ENCODE measurements at regions not wholly inside any gene's neighbourhood (a gene's known extent, or its start where the extent isn't known, plus 50 kb on each side); places are given as distances from the start of the nearest gene placed in this dataset.

- H3K9me3 ChIP-seq (ENCODE audit: low read depth) = no peaks in the 10 kb centered on the region
- no peak overlapping the region for H3K4me2 ChIP-seq (ENCODE audit: unreplicated experiment)
- no peaks in the 10 kb centered on the region for H3F3A ChIP-seq (ENCODE audit: insufficient read depth)
- 29 to 31% methylated on average over 1 of the region's 1 CpG for WGBS, 2 experiments (ENCODE audit: low coverage in 1 of 2, low lambda C conversion rate in 2 of 2, missing lambda C conversion rate in 2 of 2)
- no peak for DNase-seq
- H3K27me3 ChIP-seq (replicated peaks; ENCODE audit: insufficient read depth) = no peaks in the 10 kb centered on the region
- no peak overlapping the region for H3K27ac ChIP-seq
- H2AFZ ChIP-seq = no peak overlapping the region
- peaks cover 6% of the 10 kb centered on the region for H3K4me1 ChIP-seq (ENCODE audit: insufficient read depth)
- no peaks in the 10 kb centered on the region for H3K9me2 ChIP-seq (ENCODE audit: insufficient read depth)
- no peaks in the 10 kb centered on the region for H4K20me1 ChIP-seq (ENCODE audit: insufficient read depth)
- in situ Hi-C loops (cut with MboI) = no loop called here
- H3K4me3 ChIP-seq = no peak overlapping the region
- TF ChIP-seq EZH2 (IDR thresholded peaks at IDR 0.05; ENCODE audit: insufficient read depth, poor library complexity, severe bottlenecking) = no peak
- no peak for TF ChIP-seq EZH2phosphoT487 (IDR thresholded peaks at IDR 0.05; ENCODE audit: insufficient read depth, low read depth)
- no peaks in the 10 kb centered on the region for H3K79me2 ChIP-seq (ENCODE audit: insufficient read depth)
- no peaks in the 10 kb centered on the region for H3K36me3 ChIP-seq (ENCODE audit: low read depth)
- H3K9ac ChIP-seq = no peak overlapping the region
Observed at GRCh38 chr3:168984872-168985271, 678.6 kb downstream of the MECOM start.

GRCh38 chr3:168983046-168983445 is 680.5 kb downstream of the MECOM start:
- Histone ChIP-seq H3K9me3 (ENCODE audit: low read depth) (no peaks in the 10 kb centered on the region), H3F3A (ENCODE audit: insufficient read depth) (0 out of 2 replicates have a peak, but pooled peaks cover 4% of the 10 kb centered on the region), H3K36me3 (ENCODE audit: low read depth) (no peaks in the 10 kb centered on the region), H3K79me2 (ENCODE audit: insufficient read depth) (no peaks in the 10 kb centered on the region), H3K9me2 (ENCODE audit: insufficient read depth) (no peaks in the 10 kb centered on the region), H3K9ac (no peak overlapping the region), H3K4me2 (ENCODE audit: unreplicated experiment) (no peak overlapping the region), H3K27ac (no peak overlapping the region), H3K27me3 (replicated peaks; ENCODE audit: insufficient read depth) (no peaks in the 10 kb centered on the region), H3K4me1 (ENCODE audit: insufficient read depth) (peaks cover 8% of the 10 kb centered on the region), H4K20me1 (ENCODE audit: insufficient read depth) (no peaks in the 10 kb centered on the region), H2AFZ (no peak overlapping the region), H3K4me3 (no peak overlapping the region)
- DNase-seq = no peak
- WGBS, 2 experiments (ENCODE audit: low coverage in 1 of 2, low lambda C conversion rate in 2 of 2, missing lambda C conversion rate in 2 of 2) = 85 to 92% methylated on average over 1 of the region's 1 CpG
- in situ Hi-C loops (cut with MboI) = no loop called here
- no peak for TF ChIP-seq EZH2 (IDR thresholded peaks at IDR 0.05; ENCODE audit: insufficient read depth, poor library complexity, severe bottlenecking)
- no peak for TF ChIP-seq EZH2phosphoT487 (IDR thresholded peaks at IDR 0.05; ENCODE audit: insufficient read depth, low read depth)

GRCh38 chr3:168981396-168981795 is 682.1 kb downstream of the MECOM start:
- Histone ChIP-seq H2AFZ (no peak overlapping the region), H3K27ac (no peak overlapping the region), H4K20me1 (ENCODE audit: insufficient read depth) (no peaks in the 10 kb centered on the region), H3K4me3 (no peak overlapping the region), H3K9me3 (ENCODE audit: low read depth) (no peaks in the 10 kb centered on the region), H3K4me1 (ENCODE audit: insufficient read depth) (peaks cover 16% of the 10 kb centered on the region), H3K9me2 (ENCODE audit: insufficient read depth) (no peaks in the 10 kb centered on the region), H3K4me2 (ENCODE audit: unreplicated experiment) (no peak overlapping the region), H3K36me3 (ENCODE audit: low read depth) (no peaks in the 10 kb centered on the region), H3K9ac (no peak overlapping the region), H3F3A (ENCODE audit: insufficient read depth) (0 out of 2 replicates have a peak, but pooled peaks cover 7% of the 10 kb centered on the region), H3K79me2 (ENCODE audit: insufficient read depth) (no peaks in the 10 kb centered on the region), H3K27me3 (replicated peaks; ENCODE audit: insufficient read depth) (no peaks in the 10 kb centered on the region)
- no peak for TF ChIP-seq EZH2 (IDR thresholded peaks at IDR 0.05; ENCODE audit: insufficient read depth, poor library complexity, severe bottlenecking)
- in situ Hi-C loops (cut with MboI) = no loop called here
- peak; percentile 49 for DNase-seq
- WGBS, 2 experiments (ENCODE audit: low coverage in 1 of 2, low lambda C conversion rate in 2 of 2, missing lambda C conversion rate in 2 of 2) = 74% methylated on average over 4 of the region's 4 CpGs

- Histone ChIP-seq H3K4me3 (no peak overlapping the region), H3F3A (ENCODE audit: insufficient read depth) (0 out of 2 replicates have a peak, but pooled peaks cover 7% of the 10 kb centered on the region), H2AFZ (0 out of 2 replicates have a peak overlapping the region, but pooled peaks have one; percentile 44), H3K9me3 (ENCODE audit: low read depth) (no peaks in the 10 kb centered on the region), H4K20me1 (ENCODE audit: insufficient read depth) (no peaks in the 10 kb centered on the region), H3K9ac (no peak overlapping the region), H3K79me2 (ENCODE audit: insufficient read depth) (no peaks in the 10 kb centered on the region), H3K4me2 (ENCODE audit: unreplicated experiment) (no peak overlapping the region), H3K4me1 (ENCODE audit: insufficient read depth) (peaks cover 16% of the 10 kb centered on the region), H3K36me3 (ENCODE audit: low read depth) (no peaks in the 10 kb centered on the region), H3K9me2 (ENCODE audit: insufficient read depth) (no peaks in the 10 kb centered on the region), H3K27ac (no peak overlapping the region), H3K27me3 (replicated peaks; ENCODE audit: insufficient read depth) (no peaks in the 10 kb centered on the region)
- in situ Hi-C loops (cut with MboI) = no loop called here
- 23 to 28% methylated on average over 5 of the region's 5 CpGs for WGBS, 2 experiments (ENCODE audit: low coverage in 1 of 2, low lambda C conversion rate in 2 of 2, missing lambda C conversion rate in 2 of 2)
- no peak for TF ChIP-seq EZH2 (IDR thresholded peaks at IDR 0.05; ENCODE audit: insufficient read depth, poor library complexity, severe bottlenecking)
- no peak for TF ChIP-seq EZH2phosphoT487 (IDR thresholded peaks at IDR 0.05; ENCODE audit: insufficient read depth, low read depth)
- DNase-seq = peak; percentile 59
Observed at GRCh38 chr3:168977716-168978374, 685.7 kb downstream of the MECOM start.

Data from GM23248 (cell line).